Loucy (cell line): ENCODE measurements at regions not wholly inside any gene's neighbourhood (a gene's known extent, or its start where the extent isn't known, plus 50 kb on each side); places are given as distances from the start of the nearest gene placed in this dataset.

ENCODE experiments used
- CTCF ChIP-seq: fragments of 200-600 bp; sonication (generic); conservative IDR thresholded peaks from 2 replicates; pipeline ENCODE4 v1.5.1; 2014; ENCODE audit warnings: mild to moderate bottlenecking, antibody characterized with exemption, low read length
- EZH2phosphoT487 ChIP-seq: fragments of 200-600 bp; IDR thresholded peaks from 2 replicates; pipeline ENCODE4 v1.6.1; 2018; ENCODE audit warnings: antibody characterized with exemption, mild to moderate bottlenecking, moderate library complexity, borderline replicate concordance

GRCh38 chr5:17149786-17150185, 67.6 kb upstream of the BASP1 start:
- TF ChIP-seq CTCF: no peak
- no peak for TF ChIP-seq EZH2phosphoT487
